ENCODE measurements at regions not wholly inside any gene's neighbourhood (a gene's known extent, or its start where the extent isn't known, plus 50 kb on each side); places are given as distances from the start of the nearest gene placed in this dataset.

- no peak for DNase-seq (ENCODE audit: low read depth)
These were observed 85.1 kb upstream of the USP47 start for GRCh38 chr11:11756718-11757117.

GRCh38 chr11:11755871-11756270, 85.9 kb upstream of the USP47 start:
- no peak for DNase-seq (ENCODE audit: low read depth)

DNA sequence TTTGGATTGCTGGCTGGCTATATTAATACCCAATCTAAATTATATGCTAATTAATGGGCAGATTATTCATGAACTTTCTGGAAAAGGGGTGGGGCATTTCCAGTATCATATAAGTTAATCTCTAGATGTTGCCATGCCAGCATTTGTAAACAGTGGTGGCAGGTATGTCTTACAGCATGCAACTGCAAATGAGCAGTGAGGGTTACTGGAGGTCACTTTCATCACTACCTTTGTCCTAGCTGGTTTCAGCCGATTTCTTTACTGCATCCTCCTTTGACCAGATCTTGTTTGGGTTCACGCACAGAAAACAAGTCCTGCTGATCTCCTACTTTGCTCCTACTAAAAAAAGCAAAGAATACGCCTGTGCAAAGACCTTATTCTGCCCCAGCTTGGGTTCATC, 89.1 kb upstream of the USP47 start:
- no peak for DNase-seq (ENCODE audit: low read depth)

GRCh38 chr11:11750017-11750878, 91.5 kb upstream of the USP47 start:
- DNase-seq (ENCODE audit: low read depth) = no peak

GRCh38 chr11:11748706-11749365, 92.9 kb upstream of the USP47 start:
- peak; percentile 40 for DNase-seq (ENCODE audit: low read depth)

DNA sequence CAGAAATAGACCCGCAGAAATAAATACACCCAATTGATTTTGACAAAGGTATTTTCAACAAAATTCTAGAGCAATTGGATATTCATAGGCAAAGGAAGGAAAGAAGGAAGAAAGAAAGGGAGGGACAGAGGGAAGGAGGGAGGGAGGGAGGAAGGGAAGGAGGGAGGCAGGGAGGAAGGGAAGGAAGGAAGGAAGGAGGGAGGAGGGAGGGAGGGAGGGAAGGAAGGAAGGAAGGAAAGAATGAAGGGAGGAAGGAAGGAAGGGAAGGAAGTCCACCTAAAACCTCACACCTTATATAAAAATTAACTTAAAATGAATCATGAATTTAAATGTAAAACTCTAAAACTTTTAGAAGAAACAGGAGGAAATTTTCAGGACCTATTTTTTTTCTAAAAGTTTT, 94.2 kb upstream of the USP47 start:
- DNase-seq (ENCODE audit: low read depth) = no peak

DNA sequence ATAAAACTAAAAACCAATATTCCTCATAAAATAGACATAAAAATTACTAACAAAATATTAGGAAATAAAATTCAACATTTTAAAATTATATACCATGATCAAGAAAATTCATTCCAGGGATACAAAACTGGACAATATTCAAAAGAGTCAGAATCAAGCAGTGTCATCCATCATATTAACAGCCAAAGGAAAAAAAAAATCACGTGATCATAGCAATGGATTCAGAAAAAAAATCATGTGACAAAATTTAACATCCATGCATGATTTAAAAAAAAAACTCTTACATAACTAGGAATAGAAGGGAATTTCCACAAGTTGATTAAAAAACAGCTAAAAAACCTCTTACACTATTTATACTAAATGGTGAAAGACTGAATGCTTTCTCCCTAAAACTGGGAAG, 95.3 kb upstream of the USP47 start:
- DNase-seq (ENCODE audit: low read depth) = no peak

GRCh38 chr11:11743216-11743615, 98.6 kb upstream of the USP47 start:
- DNase-seq (ENCODE audit: low read depth) = peak; percentile 53

DNA sequence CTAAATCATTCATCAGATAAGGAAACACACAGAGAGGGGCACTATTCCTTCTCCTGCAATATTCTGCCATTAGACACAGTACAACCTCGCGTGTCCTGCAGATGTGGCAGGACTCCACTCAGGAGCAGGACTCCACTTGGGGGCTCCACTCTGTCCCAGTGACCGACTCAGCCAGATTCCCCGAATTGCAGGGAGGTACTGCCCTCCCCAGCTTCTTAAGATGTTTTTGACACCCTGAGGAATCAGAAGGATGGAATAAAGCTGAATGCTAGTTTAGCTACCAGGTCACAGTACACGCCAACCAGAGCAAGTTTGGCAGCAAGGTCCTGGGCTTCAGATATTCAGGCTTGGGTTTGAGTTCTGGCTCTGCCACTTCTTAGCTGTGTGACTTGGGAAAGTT, 99.3 kb upstream of the USP47 start:
- no peak for DNase-seq (ENCODE audit: low read depth)

GRCh38 chr11:11740836-11741235, 100.9 kb upstream of the USP47 start:
- no peak for DNase-seq (ENCODE audit: low read depth)

DNA sequence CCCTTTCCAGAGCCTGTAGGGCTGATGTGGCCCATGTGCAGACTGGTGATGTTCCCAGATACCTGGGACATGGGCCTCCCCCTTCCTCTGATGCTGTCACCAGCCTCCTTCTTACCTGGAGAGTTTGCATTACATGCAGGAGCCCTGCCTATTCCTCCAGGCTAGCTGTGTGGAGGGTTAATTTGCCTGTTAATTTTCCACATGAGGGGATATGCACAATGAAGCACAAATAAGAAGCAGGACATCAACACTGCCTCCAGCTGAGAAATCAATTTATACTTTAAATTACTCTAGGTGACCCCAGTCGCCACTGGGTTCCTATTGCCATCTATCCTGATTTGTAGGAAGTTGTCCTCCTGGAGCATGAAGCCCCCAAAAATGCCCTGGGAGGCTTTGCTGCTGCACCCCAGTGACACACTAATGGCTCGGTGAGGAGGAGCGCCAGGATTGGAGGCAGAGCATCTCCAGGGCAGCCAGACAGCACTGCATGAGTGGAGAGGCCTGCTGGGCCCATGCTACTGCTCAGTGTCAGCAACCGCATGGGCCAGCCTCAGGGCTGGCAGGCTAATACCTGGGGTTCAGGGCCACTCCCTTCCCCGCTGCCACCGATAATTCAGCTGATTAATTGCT, 101.6 kb upstream of the USP47 start:
- no peak for DNase-seq (ENCODE audit: low read depth)

- DNase-seq (ENCODE audit: low read depth) = no peak
These were observed 103.4 kb upstream of the USP47 start for GRCh38 chr11:11738370-11738769.

GRCh38 chr11:11735586-11735985, 106.2 kb upstream of the USP47 start:
- no peak for DNase-seq (ENCODE audit: low read depth)

DNA sequence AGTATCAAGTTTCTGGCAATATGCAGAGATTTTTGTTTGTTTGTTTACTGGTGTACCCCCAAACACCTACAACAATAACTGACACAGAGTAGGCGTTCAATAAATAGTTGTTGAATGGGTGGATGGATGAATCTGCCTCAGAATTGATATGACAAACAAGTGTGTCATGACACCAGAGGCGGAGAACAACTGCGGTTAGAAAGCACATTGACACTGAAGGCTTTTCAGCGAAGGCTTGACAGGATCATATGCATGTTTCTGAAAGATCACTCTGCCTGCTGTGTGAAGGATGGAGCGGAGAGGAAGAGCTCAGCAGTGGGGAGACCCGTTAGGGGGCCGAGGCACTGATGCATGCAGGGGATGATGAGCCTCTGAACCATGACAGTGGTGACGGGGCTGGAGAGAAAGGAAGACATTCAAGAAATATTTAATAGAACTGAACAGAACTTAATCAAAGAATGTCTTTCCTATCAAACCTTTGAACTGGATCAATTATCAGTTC, 108.5 kb upstream of the USP47 start:
- no peak for DNase-seq (ENCODE audit: low read depth)

DNA sequence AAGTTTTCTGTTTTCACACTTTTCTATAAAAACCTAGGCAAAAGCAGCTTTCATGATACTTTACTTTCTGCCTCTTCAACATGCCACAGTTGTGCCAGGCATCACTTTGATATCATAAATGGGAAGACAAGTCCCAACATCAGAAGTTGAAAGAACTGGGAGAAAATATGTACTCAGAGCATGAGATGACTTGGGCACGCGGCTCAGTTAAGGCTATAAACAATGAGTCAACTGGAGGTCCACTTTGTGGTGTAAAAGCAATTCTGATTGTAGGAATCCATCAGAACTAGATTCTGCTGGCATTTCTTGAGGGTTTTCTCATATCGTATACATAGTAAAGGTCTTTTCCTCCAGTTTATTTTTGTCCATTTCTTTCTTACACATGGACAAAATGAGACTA, 109.7 kb upstream of the USP47 start:
- peak; percentile 36 for DNase-seq (ENCODE audit: low read depth)

DNA sequence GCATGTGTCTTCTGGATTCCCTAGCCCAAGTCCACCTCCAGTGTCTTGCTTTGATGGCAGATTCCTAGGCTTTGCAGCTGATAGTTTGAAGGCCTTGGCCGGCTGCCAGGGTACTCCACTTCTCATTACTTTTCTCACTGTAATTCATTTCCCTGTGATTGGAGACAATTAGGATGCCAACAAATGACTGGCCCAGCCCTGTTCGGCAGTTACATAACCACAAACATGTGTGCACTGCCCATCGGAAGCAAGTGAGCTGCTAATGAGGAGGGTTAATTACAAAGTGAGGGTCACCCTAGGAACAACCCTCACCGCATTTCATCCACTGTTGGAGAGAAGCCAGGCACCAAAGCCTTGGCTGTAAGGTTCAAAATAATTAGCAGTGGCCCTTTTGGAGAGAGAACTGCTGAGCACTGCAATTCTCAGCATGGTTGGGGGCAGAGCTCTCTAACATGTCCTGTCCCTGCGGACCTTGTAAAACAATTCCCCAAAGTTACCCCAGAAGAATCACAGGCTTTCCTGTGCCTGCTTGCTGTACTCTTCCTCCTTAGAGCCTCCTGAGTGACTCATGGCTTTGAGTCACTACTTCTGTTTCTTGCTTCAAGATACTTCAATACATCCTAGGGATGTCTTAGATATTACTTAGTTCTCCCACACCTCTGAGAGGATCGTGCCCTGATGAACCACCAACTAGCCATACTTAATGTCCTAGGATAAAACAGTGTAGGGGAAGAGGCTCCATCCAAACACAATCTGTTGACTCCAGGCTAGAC, 109.7 kb upstream of the GALNT18 start:
- peak; percentile 75 for DNase-seq (ENCODE audit: low read depth)

GRCh38 chr11:11728386-11728785, 106.6 kb upstream of the GALNT18 start:
- DNase-seq (ENCODE audit: low read depth) = no peak

- no peak for DNase-seq (ENCODE audit: low read depth)
These were observed 103.6 kb upstream of the GALNT18 start for GRCh38 chr11:11725438-11725837.

- no peak for DNase-seq (ENCODE audit: low read depth)
These were observed 103.2 kb upstream of the GALNT18 start for GRCh38 chr11:11724994-11725393.

DNA sequence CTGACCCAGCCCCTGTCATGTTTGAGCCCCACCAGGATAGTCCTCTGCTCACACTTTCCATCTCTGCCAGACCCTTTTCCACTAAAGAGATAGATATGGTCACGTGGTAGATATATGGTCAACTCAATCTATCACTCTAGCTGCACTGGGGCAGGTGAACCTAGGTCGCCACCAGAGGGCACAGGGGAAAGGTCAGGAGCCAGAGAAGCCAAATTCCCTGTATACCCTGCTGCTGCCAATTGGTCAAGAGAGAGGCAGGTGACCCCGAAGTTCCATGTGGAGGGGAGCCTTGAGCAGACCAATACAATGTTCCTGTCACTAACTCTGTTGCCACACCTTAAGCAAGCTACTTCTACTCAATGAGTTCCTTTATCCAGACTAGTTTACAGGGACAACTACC, 101.1 kb upstream of the GALNT18 start:
- no peak for DNase-seq (ENCODE audit: low read depth)

GRCh38 chr11:11722246-11722645, 100.4 kb upstream of the GALNT18 start:
- no peak for DNase-seq (ENCODE audit: low read depth)

DNA sequence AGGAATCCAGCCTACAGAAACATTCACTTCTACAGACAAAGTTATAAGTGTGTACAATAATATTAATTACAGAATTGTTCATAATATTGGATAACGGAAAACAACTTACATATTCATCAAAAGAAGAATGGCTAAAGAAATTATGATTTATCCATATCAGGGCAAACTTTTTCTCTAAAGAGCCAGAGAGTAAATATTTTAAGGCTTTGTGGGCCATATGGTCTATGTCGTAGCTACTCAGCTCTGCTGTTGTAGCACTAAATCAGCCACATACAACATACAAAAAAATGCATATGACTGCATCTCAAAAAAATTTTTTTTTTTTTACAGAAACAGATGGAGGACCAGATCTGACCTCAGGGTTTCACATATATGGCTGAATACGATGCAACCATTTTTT, 96.7 kb upstream of the GALNT18 start:
- no peak for DNase-seq (ENCODE audit: low read depth)

Data from RPMI7951 (cell line).